IMR-90 (cell line): ENCODE measurements at regions not wholly inside any gene's neighbourhood (a gene's known extent, or its start where the extent isn't known, plus 50 kb on each side); places are given as distances from the start of the nearest gene placed in this dataset.

ENCODE experiments used
- ATAC-seq: fragments of 200-7000 bp; cut with Tn5 transposase; 2 replicates; pipeline ENCODE4 v1.9.1; 2020; ENCODE audit warnings: low read depth, mild to moderate bottlenecking, moderate library complexity
- BruUV-seq: library from RNA; stranded (reverse); fragments of 400-500 nt; replicated peaks from 2 replicates; lab custom pipeline; 2021; lab: Mats Ljungman, UMichigan
- CTCF ChIA-PET: fragments of 300-600 bp; formaldehyde crosslinking; extraction: SDS; loops from one replicate; lab custom pipeline; 2021; ENCODE audit warnings: antibody characterized with exemption; lab: Yijun Ruan, JAX
- POLR2A ChIA-PET: fragments of 300-600 bp; sonication (Branson Sonifier 250); formaldehyde crosslinking; loops from one replicate; lab custom pipeline; 2022; ENCODE audit warnings: antibody characterized with exemption; ENCODE audit not compliant: unreplicated experiment; lab: Charles Lee
- DNase-seq: peaks from one replicate; pipeline ENCODE4 v3.0.0; 2013
- H2AFZ ChIP-seq: replicated peaks from 2 replicates; pipeline ENCODE3; 2013; ENCODE audit warnings: low read length, mild to moderate bottlenecking; ENCODE audit not compliant: poor library complexity
- H2AK5ac ChIP-seq: 2 replicates; pipeline ENCODE4 v1.6.1; 2013; ENCODE audit warnings: low read depth, low read length, inconsistent platforms
- H2AK9ac ChIP-seq: replicated peaks from 2 replicates; pipeline ENCODE3; 2013; ENCODE audit warnings: mild to moderate bottlenecking, low read depth, low read length, moderate library complexity; ENCODE audit not compliant: poor library complexity
- H2BK120ac ChIP-seq: 2 replicates; pipeline ENCODE4 v1.6.1; 2013; ENCODE audit warnings: low read depth, low read length, inconsistent platforms
- H2BK15ac ChIP-seq: 3 replicates; pipeline ENCODE4 v1.6.1; 2013; ENCODE audit warnings: low read depth, low read length, inconsistent platforms
- H2BK20ac ChIP-seq: 2 replicates; pipeline ENCODE4 v1.6.1; 2013; ENCODE audit warnings: low read depth, mild to moderate bottlenecking, inconsistent platforms, low read length, moderate library complexity
- H2BK5ac ChIP-seq: 2 replicates; pipeline ENCODE4 v1.6.1; 2013; ENCODE audit warnings: mild to moderate bottlenecking, low read depth, low read length, inconsistent platforms; ENCODE audit not compliant: poor library complexity, severe bottlenecking
- H3K14ac ChIP-seq: replicated peaks from 2 replicates; pipeline ENCODE4 v1.6.1; 2013; ENCODE audit warnings: low read depth, low read length, inconsistent platforms
- H3K18ac ChIP-seq: 2 replicates; pipeline ENCODE4 v1.6.1; 2013; ENCODE audit warnings: low read depth, low read length, control low read depth
- H3K23ac ChIP-seq: 2 replicates; pipeline ENCODE4 v1.6.1; 2013; ENCODE audit warnings: low read depth, low read length, inconsistent platforms
- H3K27ac ChIP-seq: 2 replicates; pipeline ENCODE4 v1.5.1; 2013; ENCODE audit warnings: mild to moderate bottlenecking, control low read depth, low read length; ENCODE audit not compliant: insufficient read depth
- H3K27me3 ChIP-seq: 2 replicates; pipeline ENCODE4 v1.6.1; 2013; ENCODE audit warnings: low read length; ENCODE audit not compliant: control insufficient read depth, insufficient read depth
- H3K36me3 ChIP-seq: 2 replicates; pipeline ENCODE4 v1.6.1; 2013; ENCODE audit warnings: low read length, mixed read lengths; ENCODE audit not compliant: control insufficient read depth, insufficient read depth
- H3K4ac ChIP-seq: 2 replicates; pipeline ENCODE4 v1.6.1; 2013; ENCODE audit warnings: low read depth, low read length, inconsistent platforms
- H3K4me1 ChIP-seq: 2 replicates; pipeline ENCODE4 v1.6.1; 2013; ENCODE audit warnings: low read length, mixed read lengths; ENCODE audit not compliant: control insufficient read depth, insufficient read depth
- H3K4me2 ChIP-seq: 2 replicates; pipeline ENCODE4 v1.6.1; 2013; ENCODE audit warnings: low read depth, mild to moderate bottlenecking, control low read depth, low read length, moderate library complexity
- H3K4me3 ChIP-seq: 2 replicates; pipeline ENCODE4 v1.5.1; 2013; ENCODE audit warnings: low read depth, mild to moderate bottlenecking, control low read depth, low read length, moderate library complexity; ENCODE audit not compliant: insufficient read depth
- H3K56ac ChIP-seq: 2 replicates; pipeline ENCODE4 v1.6.1; 2013; ENCODE audit warnings: low read length, inconsistent platforms; ENCODE audit not compliant: insufficient read depth; ENCODE audit errors: extremely low read depth
- H3K79me1 ChIP-seq, 2 experiments: 2 replicates each; pipeline ENCODE4 v1.6.1; 2013; ENCODE audit warnings: low read length in 2 of 2, inconsistent platforms in 1 of 2, low read depth in 1 of 2
- H3K9ac ChIP-seq: 2 replicates; pipeline ENCODE4 v1.6.1; 2013; ENCODE audit warnings: low read depth, low read length, control low read depth
- H3K9me1 ChIP-seq: 2 replicates; pipeline ENCODE4 v1.6.1; 2013; ENCODE audit warnings: low read length, inconsistent platforms; ENCODE audit not compliant: insufficient read depth
- H3K9me3 ChIP-seq: 2 replicates; pipeline ENCODE4 v1.6.1; 2013; ENCODE audit warnings: low read length; ENCODE audit not compliant: control insufficient read depth, insufficient read depth
- H4K20me1 ChIP-seq: 2 replicates; pipeline ENCODE4 v1.6.1; 2013; ENCODE audit warnings: low read length, inconsistent platforms; ENCODE audit not compliant: insufficient read depth
- H4K5ac ChIP-seq: 2 replicates; pipeline ENCODE4 v1.6.1; 2013; ENCODE audit warnings: mild to moderate bottlenecking, low read depth, low read length, control low read depth
- H4K8ac ChIP-seq, 2 experiments: 2 replicates each; pipeline ENCODE4 v1.6.1; 2013; ENCODE audit warnings: low read depth in 2 of 2, low read length in 2 of 2, control low read depth in 1 of 2, inconsistent platforms in 1 of 2
- H4K91ac ChIP-seq: 2 replicates; pipeline ENCODE4 v1.6.1; 2013; ENCODE audit warnings: low read depth, low read length, inconsistent platforms; ENCODE audit not compliant: insufficient read depth
- FOS ChIP-seq: fragments of 150-350 bp; IDR thresholded peaks from 2 replicates; pipeline ENCODE4 v1.6.1; 2016; ENCODE audit warnings: low read depth, low read length
- MAFK ChIP-seq: IDR thresholded peaks from 2 replicates; pipeline ENCODE4 v1.6.1; 2012; ENCODE audit warnings: low read depth, low read length, improper control_type of control experiment
- WGBS, 2 experiments: methylation state at CpG; one replicate each; pipeline versions ENCODE4 v1.1.5 to v1.1.7; 2013; ENCODE audit warnings: missing lambda C conversion rate in 2 of 2; ENCODE audit not compliant: insufficient read length in 1 of 2; ENCODE audit errors: extremely low coverage in 2 of 2; 5-methylcytosine and 5-hydroxymethylcytosine counted together
- dilution Hi-C: fragments of 300-500 bp; cut with HindIII; formaldehyde crosslinking; loops from one replicate; pipeline ENCODE4 v1.14.3; 2018; ENCODE audit warnings: low sequenced_read_pairs; ENCODE audit not compliant: unreplicated experiment
- in situ Hi-C: fragments of 300-500 bp; cut with MboI; formaldehyde crosslinking; loops from 3 replicates; pipeline ENCODE4 v1.14.3; 2019; ENCODE audit warnings: low sequenced_read_pairs, inconsistent platforms, mixed read lengths
- intact Hi-C: fragments of 100-400 bp; cut with micrococcal nuclease; formaldehyde crosslinking; loops from 2 replicates; pipeline ENCODE4 v1.10.0; 2022

DNA sequence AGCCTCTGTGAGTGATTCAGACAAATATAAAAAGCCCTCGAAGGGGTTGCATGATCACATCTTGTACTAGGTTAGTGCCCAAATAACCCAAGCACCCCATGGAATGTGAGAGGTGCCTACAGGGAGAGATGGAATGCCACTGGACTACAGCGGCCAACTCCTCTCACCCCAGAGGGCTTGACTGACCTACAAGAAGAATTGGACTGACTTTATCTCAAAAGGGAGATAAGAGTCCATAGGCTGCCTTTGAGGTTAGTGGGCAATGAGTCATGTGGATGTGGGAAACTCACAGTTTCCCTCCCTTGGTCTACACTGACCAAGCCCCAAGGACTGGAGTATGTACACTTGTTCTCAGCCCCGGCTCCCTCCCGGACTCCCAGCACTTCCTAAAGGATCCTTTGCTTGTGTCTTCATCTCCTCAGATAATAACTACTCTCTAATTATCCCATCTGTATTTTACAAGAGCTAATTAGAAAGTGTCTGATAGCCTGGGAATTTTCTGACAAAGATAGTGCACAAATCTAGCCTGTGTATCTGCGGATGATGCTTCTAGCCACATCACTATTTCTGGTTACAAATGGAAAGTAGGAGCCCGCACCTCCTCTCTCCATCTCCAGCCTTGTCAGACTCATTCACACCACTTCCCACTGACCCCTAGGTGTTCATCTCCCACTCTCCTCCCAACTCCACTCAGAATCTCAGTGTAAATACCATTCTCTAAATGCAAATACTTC lies 547.8 kb upstream of the TBL1XR1 start:
- CTCF ChIA-PET, result no interaction called here
- peak; percentile 74 for DNase-seq

More for the DNA sequence above, 547.8 kb upstream of the TBL1XR1 start:
- Histone ChIP-seq H3K9me1 (peaks cover 10% of the 10 kb centered on the region), H3K27me3 (no peaks in the 10 kb centered on the region), H3K56ac (no peak overlapping the region), H3K23ac (no peak overlapping the region), H2AK5ac (peak overlapping the region; percentile 37; the same call in 1 of the 2 replicates), H2BK15ac (peak overlapping the region; percentile 71; the same call in 2 of the 3 replicates), H3K4me2 (no peak overlapping the region), H3K4me1 (peaks cover 15% of the 10 kb centered on the region), H2AFZ (peak overlapping the region; percentile 35), H3K18ac (peak overlapping the region; percentile 21), H4K20me1 (no peaks in the 10 kb centered on the region), H3K36me3 (no peaks in the 10 kb centered on the region), H3K4ac (peak overlapping the region; percentile 81), H3K79me1 (no peaks in the 10 kb centered on the region), H2BK5ac (peak overlapping the region; percentile 11), H2AK9ac (no peak overlapping the region), H3K4me3 (no peak overlapping the region), H3K9me3 (no peaks in the 10 kb centered on the region), H2BK120ac (peak overlapping the region; percentile 76), H3K9ac (peak overlapping the region; percentile 29), H2BK20ac (peak overlapping the region; percentile 93), H4K91ac (peak overlapping the region; percentile 56), H3K27ac (peak overlapping the region; percentile 43; the same call in 1 of the 2 replicates), H3K14ac (peak overlapping the region; percentile 77), H4K8ac (peak overlapping the region in 1 of 2 experiments; percentile 37; a peak in 1 of 4 replicates), H4K5ac (peak overlapping the region; percentile 73)
- no peak; the same call in none of the 2 replicates for ATAC-seq
- intact Hi-C loops, result no loop called here
- in situ Hi-C loops, result no loop called here
- dilution Hi-C loops, result no loop called here
- BruUV-seq, result no TSS peak
- TF ChIP-seq FOS (0 out of 2 replicates have a peak, but pooled peaks have one; percentile 29), MAFK (no peak)
- POLR2A ChIA-PET, result interaction anchor here (0.5 kb wide), 1 partner anchor 221 kb away, joined by 5 read pairs; no protein-coding TSS in a partner anchor
- no CpG with 5 or more reads among the region's 6 CpGs for WGBS, 2 experiments
